ENCODE measurements at regions not wholly inside any gene's neighbourhood (a gene's known extent, or its start where the extent isn't known, plus 50 kb on each side); places are given as distances from the start of the nearest gene placed in this dataset.
A peak's percentile ranks its signal among the peaks of the same experiment; 100 is the strongest.

DNA sequence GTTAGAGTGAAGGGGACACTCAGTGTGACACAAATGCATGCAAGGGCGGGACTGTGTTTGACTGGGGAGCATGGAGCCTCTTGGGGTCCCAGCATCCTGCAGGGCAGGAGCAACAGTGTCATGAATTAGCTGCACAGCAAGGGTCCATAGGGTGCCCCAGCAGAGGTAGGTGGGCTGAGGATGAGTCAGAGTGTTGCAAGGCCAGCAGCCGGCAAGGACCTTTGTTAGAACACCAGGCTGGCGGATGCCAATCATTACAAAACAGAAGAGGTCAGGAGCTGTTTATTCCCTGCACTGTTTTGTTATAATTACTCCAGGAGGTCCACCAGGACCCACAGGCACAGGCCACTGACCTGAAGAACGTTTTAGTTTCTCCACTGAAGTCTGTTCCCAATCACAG, 362.2 kb upstream of the DUSP10 start:
- no peak for DNase-seq (ENCODE audit: low read depth)

DNA sequence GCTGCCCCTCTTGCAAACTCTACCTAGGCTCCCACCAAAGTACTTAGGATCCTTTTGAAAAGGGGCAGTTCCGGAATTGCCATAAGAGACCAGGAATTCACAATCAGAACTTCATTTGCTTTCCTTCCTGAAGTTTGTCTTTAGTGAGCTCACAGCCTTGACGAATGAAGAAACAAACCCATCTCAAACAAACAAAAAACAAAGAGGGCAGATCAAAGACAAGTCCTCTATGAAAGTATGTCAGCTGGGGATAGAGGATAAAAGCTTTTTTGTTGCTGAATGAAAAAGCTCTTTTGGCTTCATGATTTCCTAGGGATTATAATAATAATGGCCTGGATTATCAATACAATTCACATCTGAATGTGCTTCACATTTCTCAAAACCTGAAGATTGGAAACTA, 357.9 kb upstream of the DUSP10 start:
- no peak for DNase-seq (ENCODE audit: low read depth)

DNA sequence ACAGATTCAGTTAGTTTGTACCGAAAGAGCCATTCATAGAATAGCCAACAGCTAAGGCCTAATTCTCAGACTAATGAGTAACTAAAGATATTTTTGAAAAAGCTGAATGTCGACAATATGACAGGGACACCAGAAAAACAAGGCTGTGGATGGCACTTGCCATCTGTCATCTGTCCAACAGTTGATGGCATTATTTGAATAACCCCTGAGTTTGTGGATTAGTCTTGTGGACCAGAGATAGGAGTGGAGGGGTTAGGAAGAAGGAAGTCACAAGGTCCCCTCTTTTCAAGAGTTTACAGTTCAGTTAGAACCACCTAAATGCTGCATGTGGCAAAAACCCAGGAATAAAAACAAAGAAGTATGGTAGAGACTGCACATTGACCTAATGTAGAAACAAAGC, 356.5 kb upstream of the DUSP10 start:
- no peak for DNase-seq (ENCODE audit: low read depth)

DNA sequence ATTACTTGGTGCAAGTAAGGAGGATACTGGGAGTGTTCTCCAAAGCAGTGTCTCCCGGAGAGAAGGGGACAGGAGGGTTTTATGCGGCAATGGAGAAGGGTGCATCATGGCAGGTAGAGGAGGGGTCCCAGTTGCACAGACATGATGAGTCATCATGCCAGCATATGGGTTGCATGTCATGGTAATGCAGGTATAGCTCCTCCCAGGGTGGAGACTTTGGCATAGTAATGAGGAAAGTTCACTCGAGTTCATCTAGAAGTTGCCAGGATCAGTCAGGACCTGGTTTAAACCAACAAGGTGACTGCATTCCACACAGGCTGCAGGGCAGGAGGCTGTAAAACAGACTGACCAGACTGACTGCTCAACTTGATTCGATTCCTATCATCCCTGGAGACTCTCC, 355.7 kb upstream of the DUSP10 start:
- DNase-seq (ENCODE audit: low read depth), result no peak

DNA sequence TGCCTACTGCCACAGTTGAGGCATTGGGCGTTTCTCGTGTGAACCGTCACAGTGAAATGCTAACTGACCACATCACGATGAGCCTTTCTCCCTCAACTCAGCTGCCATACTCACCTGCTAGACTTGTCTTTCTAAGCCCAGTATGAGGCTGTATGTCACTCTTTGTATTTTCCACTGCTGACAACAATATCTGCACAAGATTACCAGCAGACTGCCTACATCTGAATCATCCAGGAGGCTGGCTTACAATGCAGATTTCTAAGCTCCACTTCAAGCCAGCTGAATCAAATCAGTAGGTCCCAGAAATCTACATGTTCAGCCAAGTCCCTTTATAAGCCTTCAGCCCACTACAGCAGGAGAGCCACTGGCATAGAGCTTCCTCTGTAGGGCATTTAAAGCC, 355.0 kb upstream of the DUSP10 start:
- no peak for DNase-seq (ENCODE audit: low read depth)

DNA sequence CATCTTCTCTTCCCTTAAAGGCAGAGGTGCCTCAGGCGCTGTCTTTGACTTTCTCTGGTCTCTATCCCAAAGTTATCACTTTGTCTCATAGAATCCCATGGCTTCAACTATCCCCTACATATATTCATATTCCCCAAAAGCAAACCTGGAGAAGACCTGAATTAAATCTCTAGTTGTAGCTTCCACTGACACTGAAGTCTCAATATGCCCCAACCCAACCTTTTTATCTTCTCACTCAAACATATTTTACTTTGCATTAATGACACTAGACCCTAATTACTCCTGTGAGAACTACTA, 354.5 kb upstream of the DUSP10 start:
- DNase-seq (ENCODE audit: low read depth), result no peak

DNA sequence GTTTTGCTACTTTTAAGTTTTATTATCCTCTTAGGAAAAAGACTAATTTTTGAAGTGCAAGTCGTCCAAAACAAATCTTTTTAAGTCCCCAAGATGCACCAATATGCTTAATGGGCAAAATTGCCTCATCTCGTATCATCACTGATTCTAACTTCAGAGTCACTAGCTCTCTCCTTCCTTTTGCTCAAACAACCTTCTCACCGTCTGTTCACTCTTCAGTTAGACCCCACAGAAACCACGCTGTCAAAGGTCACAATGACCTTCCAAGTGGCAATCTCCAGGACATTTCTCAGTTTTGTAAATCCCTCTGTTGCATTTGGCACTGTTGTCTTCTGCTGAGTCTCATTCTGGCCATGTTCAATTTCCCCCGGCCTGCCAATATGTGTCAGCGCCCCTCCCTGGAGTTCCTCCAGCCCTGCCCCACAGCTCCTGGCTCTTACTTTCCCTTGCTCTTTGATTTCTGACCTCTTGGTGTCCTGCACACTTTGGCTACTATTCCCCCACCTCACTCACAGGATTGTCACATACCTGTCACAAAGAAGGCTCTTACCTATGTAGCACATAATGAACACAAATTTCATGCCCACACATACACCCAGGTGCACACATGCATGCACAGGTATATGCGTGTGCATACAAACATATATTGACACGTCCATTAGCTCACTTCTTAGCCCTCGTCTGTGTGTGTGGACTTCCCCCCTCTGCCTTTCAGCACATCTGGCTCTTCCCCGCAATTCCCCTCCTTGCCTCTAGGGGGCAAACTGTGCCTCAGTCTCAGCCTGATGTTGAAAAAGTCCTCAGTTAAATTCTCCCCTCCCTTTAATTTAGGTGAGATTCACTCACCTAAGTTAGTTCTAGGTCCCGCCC, 354.0 kb upstream of the DUSP10 start:
- DNase-seq (ENCODE audit: low read depth), result peak; percentile 21

DNA sequence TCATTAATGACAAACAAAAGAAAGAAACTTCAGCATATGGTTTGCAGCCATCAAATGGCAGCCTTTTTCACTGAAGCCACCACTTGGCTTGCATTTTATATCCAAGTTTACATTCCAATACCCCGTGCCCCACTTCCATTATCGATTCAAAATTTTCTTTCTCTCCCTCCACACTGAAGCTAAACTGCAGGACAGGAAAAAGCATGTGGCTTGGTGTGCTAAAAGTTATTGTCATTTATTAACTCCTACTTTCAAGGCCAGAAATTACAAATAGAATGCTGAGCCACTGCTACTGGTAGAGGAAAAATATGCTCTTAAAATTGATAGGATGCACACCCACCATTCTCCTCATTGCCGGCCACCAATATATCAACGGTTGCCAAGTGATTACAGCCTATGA, 351.6 kb upstream of the DUSP10 start:
- DNase-seq (ENCODE audit: low read depth), result no peak

DNA sequence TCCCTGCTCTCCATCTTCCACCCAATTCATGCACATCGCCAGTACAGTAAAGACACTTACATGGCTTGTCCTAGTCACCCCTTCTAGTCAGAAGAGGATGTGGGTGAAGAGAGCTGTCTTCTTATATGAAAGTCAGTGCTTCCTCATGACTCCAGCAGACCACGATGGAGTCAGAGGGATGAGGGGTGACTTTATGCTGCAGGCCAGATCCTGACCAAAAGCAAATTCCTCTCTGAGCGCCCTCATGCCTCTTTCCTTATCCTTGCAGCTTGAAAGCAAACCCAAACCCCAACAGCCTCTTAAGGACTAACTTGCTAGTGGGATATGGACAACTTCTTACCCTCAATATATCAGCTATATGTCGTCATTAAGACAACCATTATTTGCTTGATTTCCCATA, 348.2 kb upstream of the DUSP10 start:
- no peak for DNase-seq (ENCODE audit: low read depth)

DNA sequence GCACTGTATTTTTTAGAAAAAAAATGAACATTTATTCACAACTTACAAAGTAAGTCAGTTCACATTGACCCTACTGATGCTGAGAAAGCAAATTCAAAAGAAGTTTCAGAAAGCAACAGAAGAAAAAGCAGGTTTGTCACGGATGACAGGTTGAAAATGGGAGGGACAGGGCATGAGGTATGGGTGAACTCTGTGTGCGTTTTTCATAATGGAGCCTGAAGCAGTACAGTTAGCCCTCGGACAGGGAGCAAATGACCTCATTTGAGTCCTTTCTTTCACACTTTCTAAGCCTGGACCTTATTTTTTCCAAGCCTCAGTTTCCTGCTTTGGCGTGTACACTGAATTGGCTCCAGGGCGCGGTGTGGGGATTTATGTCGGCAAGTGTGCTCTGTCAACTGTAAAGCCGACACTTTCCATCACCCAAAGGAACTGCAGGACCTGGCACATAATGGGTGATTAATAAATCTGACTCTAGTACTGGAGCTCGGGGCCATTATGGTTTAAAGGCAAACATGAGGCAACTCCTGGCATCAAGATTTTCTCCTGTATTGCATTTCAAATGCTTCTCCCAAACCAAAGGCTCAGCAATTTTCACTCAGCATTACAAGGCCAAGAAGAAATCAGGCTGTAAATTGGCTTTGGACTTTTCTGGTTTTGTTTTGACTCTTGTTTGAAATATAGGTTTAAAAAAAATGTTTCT, 345.5 kb upstream of the DUSP10 start:
- no peak for DNase-seq (ENCODE audit: low read depth)

DNA sequence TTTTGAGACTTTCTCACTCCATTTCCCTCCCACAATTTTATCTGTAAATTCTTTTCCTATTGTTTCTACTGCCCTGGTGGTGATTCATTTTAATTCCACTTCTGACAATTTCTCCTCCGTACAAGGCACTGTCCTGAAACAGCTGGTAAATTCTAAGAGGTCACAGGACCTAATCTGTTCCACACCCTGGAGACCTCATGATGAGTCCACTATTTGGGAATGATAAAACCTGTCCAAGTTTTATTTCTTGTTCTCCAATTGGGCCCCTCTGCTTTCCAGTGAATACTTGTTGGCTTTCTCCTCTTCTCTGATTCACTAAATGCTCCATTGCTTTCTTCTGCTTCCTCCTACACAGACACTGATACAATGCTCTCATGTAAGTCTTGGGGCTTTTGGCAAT, 343.1 kb upstream of the DUSP10 start:
- DNase-seq (ENCODE audit: low read depth), result no peak

DNA sequence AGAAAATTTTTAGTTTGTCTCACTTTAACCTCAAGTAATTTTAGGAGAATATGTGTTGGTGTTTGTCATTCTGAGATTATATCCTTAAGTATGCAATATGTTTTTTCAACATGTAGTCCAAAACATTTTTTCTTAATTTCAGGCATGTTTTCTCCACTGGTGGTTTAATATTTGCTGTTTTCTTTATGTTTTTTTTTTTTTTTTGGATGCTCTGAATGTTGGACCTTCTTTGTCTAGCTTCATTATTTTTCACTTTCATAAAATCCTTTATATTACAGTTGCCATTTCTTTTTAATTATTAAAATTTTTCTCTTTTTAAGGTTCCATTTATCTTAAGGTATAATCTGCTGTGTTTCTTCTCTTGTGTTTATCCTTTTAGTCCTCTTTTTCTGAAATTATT, 342.2 kb upstream of the DUSP10 start:
- DNase-seq (ENCODE audit: low read depth), result no peak

DNA sequence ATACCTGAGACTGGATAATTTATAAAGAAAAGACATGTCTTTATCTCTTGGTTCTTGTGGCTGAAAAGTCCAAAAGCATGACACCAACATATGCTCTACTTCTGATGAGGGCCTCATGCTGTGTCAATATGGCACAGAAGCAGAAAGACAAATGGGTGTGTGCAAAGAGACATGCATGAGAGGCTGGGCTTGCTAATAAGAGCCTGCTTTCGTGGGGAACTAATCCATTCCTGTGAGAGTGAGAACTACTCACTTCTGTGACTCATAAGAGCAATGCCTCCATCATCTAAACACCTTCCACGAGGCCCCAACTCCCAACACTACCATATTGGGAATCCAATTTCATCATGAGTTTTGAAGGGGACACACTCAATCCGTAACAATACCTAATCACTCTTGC, 340.0 kb upstream of the DUSP10 start:
- DNase-seq (ENCODE audit: low read depth), result no peak

DNA sequence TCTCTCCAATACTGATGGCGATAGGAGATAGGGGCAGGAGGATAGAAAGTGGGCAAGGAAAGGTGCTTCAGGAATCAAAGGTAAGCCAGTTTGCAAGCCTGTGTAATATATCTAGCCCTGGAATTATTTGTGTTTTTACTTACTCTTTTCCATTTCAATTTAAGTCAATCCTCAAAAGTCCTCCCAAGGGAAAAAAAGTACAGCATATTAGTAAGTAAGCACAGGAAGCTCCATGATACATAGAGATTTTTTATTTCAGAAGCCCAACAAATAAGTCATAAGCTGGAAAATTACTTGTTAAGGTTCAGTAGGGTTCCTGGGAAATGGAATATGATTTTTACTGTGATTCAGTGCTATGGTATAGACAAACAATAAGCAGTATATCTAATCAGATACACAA, 337.7 kb upstream of the DUSP10 start:
- DNase-seq (ENCODE audit: low read depth), result no peak

DNA sequence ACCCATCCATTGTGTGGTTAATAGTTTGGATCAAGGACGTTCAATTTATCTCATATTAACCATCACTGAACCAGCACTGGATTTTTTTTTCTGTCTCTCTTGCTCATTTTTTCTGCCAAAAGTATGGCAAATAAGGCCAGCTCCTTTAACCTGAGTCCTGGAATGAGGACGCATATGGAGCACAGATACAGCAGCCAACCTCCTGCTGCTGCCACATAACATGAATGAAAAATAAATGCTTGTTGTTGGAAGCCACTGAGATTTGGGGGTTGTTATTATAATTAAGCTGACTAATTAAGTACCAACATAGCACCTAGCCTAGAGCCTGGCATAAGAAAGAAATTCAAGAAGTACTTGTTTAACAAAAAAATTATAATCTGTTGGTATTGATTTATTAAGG, 335.3 kb upstream of the DUSP10 start:
- no peak for DNase-seq (ENCODE audit: low read depth)

DNA sequence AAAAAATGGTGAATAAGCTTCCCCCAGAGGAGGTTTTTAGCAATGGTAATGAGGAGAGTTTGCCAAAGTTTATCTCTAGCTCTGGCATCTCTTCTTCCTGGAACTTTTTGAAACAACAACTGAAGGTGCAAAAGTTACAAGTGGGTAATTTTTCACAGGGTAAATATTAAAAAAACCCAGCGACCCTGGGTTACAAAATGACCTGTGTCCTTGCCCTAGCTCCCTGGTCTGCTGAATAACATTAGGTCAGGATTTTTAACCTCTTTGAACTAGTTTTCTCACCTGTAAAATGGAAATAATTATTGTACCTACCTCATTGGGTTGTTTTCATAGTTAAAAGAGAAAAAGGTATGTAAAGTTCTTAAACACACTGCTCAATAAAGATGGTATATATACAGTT, 332.4 kb upstream of the DUSP10 start:
- no peak for DNase-seq (ENCODE audit: low read depth)

DNA sequence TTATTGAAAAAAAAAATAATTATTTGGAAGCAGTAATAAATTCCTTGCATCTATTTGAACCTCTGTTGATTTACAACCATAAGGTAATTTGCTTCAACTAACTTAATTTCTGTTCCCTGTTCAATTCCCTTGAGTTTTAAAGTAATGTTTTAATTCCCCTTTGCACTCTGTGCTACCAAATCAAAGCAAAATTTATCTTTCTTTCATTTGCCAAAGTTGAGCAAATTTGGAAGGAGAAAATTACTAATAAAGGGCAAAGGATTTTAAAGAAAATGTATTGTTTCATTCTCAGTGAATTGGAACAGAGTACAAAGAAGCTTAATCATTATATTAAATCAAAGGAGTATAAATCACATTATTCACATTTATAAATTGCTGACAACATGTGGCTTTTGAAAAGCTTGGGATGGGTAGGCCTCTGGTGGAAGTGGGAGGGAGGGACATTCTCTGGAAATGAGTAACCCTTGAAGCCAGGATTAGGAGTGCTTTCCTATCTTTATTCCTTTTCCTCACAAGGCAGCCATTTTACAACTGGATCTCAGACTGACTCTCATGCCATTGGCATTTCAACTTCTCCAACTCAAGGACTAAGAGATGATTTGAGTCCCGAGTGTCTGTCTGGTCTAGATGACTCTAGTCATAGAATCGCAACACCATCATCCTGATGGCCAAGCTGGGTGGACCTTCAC, 331.6 kb upstream of the DUSP10 start:
- no peak for DNase-seq (ENCODE audit: low read depth)

DNA sequence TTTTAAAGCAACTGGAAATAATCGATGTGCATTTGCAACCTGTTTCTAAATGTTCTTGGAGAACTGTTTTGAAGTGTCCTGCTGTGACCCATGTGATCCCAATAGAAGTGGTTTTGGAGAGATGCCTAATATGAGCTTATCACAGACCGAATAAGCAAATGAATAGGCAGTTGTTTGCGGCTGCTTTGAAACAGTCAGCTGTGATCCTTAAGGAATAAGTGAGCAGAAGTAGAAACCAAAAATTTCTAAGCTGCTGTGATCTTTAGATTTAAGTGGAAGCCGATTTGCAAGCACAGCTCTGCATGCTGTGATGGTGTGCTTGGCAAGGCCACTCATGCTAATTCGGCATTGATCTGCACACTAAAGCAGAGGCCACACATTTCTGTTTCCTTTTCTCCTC, 329.5 kb upstream of the DUSP10 start:
- no peak for DNase-seq (ENCODE audit: low read depth)

DNA sequence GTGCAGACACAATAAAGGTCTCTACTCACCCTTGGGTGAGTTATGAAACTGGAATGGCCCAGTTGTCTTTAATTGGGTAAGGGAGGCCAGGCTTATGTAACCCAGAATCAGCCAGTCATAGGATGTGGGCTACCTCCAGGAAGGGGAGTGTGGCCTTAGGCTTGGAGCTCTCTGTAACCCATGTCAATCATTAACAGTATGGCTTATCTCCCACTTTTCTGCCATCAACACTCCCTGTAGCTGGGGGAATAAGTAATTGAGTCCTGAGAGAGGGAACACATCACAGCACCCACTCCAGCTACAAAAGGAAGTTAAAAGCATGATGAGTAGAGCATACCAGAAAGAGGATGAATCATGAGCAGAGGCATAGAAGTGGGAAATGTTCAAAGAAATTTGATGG, 327.0 kb upstream of the DUSP10 start:
- no peak for DNase-seq (ENCODE audit: low read depth)

DNA sequence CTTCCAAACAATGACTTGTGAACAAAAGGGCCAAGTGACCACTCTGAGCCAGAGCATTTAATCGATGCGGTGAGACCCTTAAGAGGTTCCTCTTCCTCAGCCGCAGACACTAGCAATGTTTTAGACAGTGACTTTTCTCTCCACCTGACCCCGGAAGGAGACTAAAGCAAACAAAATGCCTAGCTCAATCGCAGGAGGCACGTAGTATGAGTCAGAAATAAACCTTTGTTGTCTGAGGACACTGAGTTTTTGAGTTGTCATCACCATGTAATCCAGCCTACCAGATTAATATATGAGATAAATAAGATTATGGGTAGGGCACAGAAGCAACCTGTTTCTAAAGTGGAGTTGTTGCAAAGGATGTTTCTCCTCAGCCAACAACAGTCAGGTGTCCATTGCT, 326.2 kb upstream of the DUSP10 start:
- no peak for DNase-seq (ENCODE audit: low read depth)

DNA sequence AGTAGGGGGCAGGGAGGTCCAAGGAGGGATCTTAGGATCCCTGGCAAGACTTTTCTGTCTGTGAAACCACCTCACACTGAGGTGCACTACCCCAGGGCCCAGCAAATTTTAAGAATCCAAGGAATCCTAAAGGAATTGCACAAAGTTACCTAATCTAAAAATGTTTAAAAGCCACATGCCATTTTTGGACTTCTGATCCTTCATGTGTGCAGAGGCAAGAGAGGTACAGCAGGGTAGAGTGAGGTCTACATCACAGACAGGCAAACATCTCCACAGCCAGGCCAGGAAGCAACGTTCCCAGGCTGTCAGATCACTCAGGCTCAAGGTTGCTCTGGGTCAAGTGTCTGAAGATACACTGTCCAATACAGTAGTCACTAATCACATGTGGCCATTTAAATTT, 324.6 kb upstream of the DUSP10 start:
- no peak for DNase-seq (ENCODE audit: low read depth)

DNA sequence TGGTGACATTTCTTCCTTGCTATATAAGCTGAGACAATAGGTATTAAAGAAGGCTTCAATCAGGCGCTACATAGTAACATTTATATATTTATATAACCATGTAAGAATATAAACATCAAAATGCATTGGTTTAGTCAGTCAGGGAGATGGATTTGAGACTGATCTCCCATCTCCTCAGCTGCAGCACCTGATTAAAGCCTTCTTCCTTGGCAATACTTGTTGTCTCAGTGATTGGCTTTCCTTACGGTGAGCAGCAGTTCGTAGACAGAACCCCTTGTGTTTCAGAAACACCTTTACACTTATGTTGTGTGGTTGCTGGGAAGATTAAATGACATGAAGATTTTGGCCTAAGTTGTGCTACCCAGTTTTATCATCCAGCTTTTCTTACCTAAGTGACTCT, 323.3 kb upstream of the DUSP10 start:
- no peak for DNase-seq (ENCODE audit: low read depth)

DNA sequence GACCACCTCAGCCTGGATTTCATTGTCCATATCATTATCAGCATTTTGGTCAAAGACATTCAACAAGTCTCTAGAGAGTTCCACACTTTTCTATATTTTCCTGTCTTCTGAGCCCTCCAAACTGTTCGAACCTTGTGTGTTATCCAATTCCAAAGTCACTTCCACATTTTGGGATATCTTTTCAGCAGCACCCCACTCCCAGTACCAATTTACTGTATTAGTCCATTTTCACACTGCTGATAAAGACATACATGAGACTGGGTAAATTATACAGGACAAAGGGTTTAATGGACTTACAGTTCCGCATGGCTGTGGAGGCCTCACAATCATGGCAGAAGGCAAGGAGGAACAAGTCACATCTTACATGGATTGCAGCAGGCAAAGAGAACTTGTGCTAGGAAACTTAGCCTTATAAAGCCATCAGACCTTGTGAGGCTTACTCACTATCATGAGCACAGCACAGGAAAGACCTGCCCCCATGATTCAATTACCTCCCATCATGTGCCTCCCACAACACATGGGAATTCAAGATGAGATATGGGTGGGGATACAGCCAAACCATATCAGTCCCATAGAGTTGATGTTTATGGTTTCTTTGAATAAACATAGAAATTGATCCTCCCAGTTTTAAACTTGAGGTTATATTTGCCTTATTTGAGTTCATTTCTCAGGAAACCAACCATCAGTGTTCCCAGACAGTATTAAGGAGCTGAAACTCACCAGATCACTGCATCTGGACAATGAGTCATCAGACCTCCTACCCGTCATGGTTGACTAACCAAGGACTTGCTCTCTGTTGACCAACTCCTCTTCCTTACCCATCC, 322.7 kb upstream of the DUSP10 start:
- DNase-seq (ENCODE audit: low read depth), result no peak
